NT2/D1 (cell line): ENCODE measurements at regions not wholly inside any gene's neighbourhood (a gene's known extent, or its start where the extent isn't known, plus 50 kb on each side); places are given as distances from the start of the nearest gene placed in this dataset.

Source experiments
- SUZ12 ChIP-seq: IDR thresholded peaks from 2 replicates; pipeline ENCODE4 v1.6.1; 2011; ENCODE audit not compliant: insufficient read length, insufficient read depth; ENCODE audit errors: extremely low read depth
- YY1 ChIP-seq: IDR thresholded peaks from 2 replicates; pipeline ENCODE4 v1.6.1; 2011; ENCODE audit not compliant: insufficient read length, insufficient read depth

- TF ChIP-seq SUZ12 (no peak), YY1 (no peak)
These were observed 247.7 kb downstream of the SS18 start for GRCh38 chr18:25842665-25843064.
